ENCODE measurements at regions not wholly inside any gene's neighbourhood (a gene's known extent, or its start where the extent isn't known, plus 50 kb on each side); places are given as distances from the start of the nearest gene placed in this dataset.

DNA sequence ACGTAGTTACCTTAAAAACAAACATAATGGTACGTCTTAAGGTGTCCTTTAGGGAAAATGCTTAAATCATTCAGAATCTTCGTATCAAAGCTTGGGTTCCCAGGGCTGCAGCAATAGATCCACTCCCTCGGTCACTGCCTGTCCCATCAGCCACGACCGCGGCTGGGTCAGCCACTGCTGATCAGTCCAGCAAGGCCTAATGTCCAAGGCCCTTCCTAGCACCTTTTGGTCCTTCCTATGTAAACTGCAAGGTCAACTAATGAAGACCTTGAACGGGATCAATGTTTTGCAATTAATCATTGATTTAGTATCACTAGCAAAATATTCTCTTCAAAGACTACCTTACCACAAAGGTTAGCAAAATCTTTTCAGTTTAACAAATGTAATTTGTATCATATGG, 122.2 kb upstream of the IGF1R start:
- Histone ChIP-seq H3K4me3 (ENCODE audit: low read length, poor library complexity, severe bottlenecking) (no peak overlapping the region), H3K79me2 (ENCODE audit: insufficient read depth, low read length) (no peaks in the 10 kb centered on the region), H3K36me3 (ENCODE audit: insufficient read depth, low read length) (no peaks in the 10 kb centered on the region), H2AFZ (ENCODE audit: low read length) (no peak overlapping the region), H3K27me3 (ENCODE audit: insufficient read depth, low read length, poor library complexity, severe bottlenecking) (no peaks in the 10 kb centered on the region), H3F3A (ENCODE audit: low read depth) (no peaks in the 10 kb centered on the region), H3K9me3 (ENCODE audit: insufficient read depth, low read depth, low read length) (no peaks in the 10 kb centered on the region), H3K9ac (ENCODE audit: low read depth, low read length, poor library complexity, severe bottlenecking) (no peak overlapping the region), H3K4me1 (ENCODE audit: insufficient read depth, low read length, poor library complexity, severe bottlenecking) (no peaks in the 10 kb centered on the region), H3K9me2 (replicated peaks; ENCODE audit: low read depth, low read length) (no peaks in the 10 kb centered on the region), H4K20me1 (ENCODE audit: insufficient read depth, low read length, poor library complexity, severe bottlenecking) (no peaks in the 10 kb centered on the region), H3K4me2 (ENCODE audit: low read depth, low read length, poor library complexity, severe bottlenecking) (no peak overlapping the region)
- TF ChIP-seq CTCF (conservative IDR thresholded peaks at IDR 0.05; ENCODE audit: low read length), result no peak
- TF ChIP-seq EZH2phosphoT487 (IDR thresholded peaks at IDR 0.05; ENCODE audit: borderline replicate concordance), result no peak

GRCh38 chr15:98528046-98528725, 120.2 kb upstream of the IGF1R start:
- no peaks in the 10 kb centered on the region for H3K79me2 ChIP-seq (ENCODE audit: insufficient read depth, low read length)
- no peaks in the 10 kb centered on the region for H3F3A ChIP-seq (ENCODE audit: low read depth)
- no peak overlapping the region for H2AFZ ChIP-seq (ENCODE audit: low read length)
- H3K36me3 ChIP-seq (ENCODE audit: insufficient read depth, low read length), result no peaks in the 10 kb centered on the region
- H3K4me2 ChIP-seq (ENCODE audit: low read depth, low read length, poor library complexity, severe bottlenecking), result no peak overlapping the region
- no peaks in the 10 kb centered on the region for H3K9me3 ChIP-seq (ENCODE audit: insufficient read depth, low read depth, low read length)
- H4K20me1 ChIP-seq (ENCODE audit: insufficient read depth, low read length, poor library complexity, severe bottlenecking), result no peaks in the 10 kb centered on the region
- H3K9ac ChIP-seq (ENCODE audit: low read depth, low read length, poor library complexity, severe bottlenecking), result no peak overlapping the region
- H3K4me1 ChIP-seq (ENCODE audit: insufficient read depth, low read length, poor library complexity, severe bottlenecking), result no peaks in the 10 kb centered on the region
- H3K4me3 ChIP-seq (ENCODE audit: low read length, poor library complexity, severe bottlenecking), result no peak overlapping the region
- TF ChIP-seq CTCF (conservative IDR thresholded peaks at IDR 0.05; ENCODE audit: low read length) (no peak), EZH2phosphoT487 (IDR thresholded peaks at IDR 0.05; ENCODE audit: borderline replicate concordance) (no peak)
- H3K27me3 ChIP-seq (ENCODE audit: insufficient read depth, low read length, poor library complexity, severe bottlenecking), result no peaks in the 10 kb centered on the region
- no peaks in the 10 kb centered on the region for H3K9me2 ChIP-seq (replicated peaks; ENCODE audit: low read depth, low read length)

- no peak overlapping the region for H3K4me3 ChIP-seq (ENCODE audit: low read length, poor library complexity, severe bottlenecking)
- H3F3A ChIP-seq (ENCODE audit: low read depth), result no peaks in the 10 kb centered on the region
- no peaks in the 10 kb centered on the region for H3K27me3 ChIP-seq (ENCODE audit: insufficient read depth, low read length, poor library complexity, severe bottlenecking)
- no peak overlapping the region for H3K9ac ChIP-seq (ENCODE audit: low read depth, low read length, poor library complexity, severe bottlenecking)
- H4K20me1 ChIP-seq (ENCODE audit: insufficient read depth, low read length, poor library complexity, severe bottlenecking), result no peaks in the 10 kb centered on the region
- TF ChIP-seq EZH2phosphoT487 (IDR thresholded peaks at IDR 0.05; ENCODE audit: borderline replicate concordance) (no peak), CTCF (conservative IDR thresholded peaks at IDR 0.05; ENCODE audit: low read length) (no peak)
- H3K79me2 ChIP-seq (ENCODE audit: insufficient read depth, low read length), result no peaks in the 10 kb centered on the region
- no peaks in the 10 kb centered on the region for H3K36me3 ChIP-seq (ENCODE audit: insufficient read depth, low read length)
- no peaks in the 10 kb centered on the region for H3K9me2 ChIP-seq (replicated peaks; ENCODE audit: low read depth, low read length)
- H3K4me2 ChIP-seq (ENCODE audit: low read depth, low read length, poor library complexity, severe bottlenecking), result no peak overlapping the region
- no peak overlapping the region for H2AFZ ChIP-seq (ENCODE audit: low read length)
- no peaks in the 10 kb centered on the region for H3K9me3 ChIP-seq (ENCODE audit: insufficient read depth, low read depth, low read length)
- no peaks in the 10 kb centered on the region for H3K4me1 ChIP-seq (ENCODE audit: insufficient read depth, low read length, poor library complexity, severe bottlenecking)
Observed at GRCh38 chr15:98529205-98530145, 118.9 kb upstream of the IGF1R start.

All from Loucy (cell line).